Testis (tissue), 2 donors: ENCODE measurements at regions not wholly inside any gene's neighbourhood (a gene's known extent, or its start where the extent isn't known, plus 50 kb on each side); places are given as distances from the start of the nearest gene placed in this dataset.

Source experiments
- POLR2A ChIP-seq: fragments of 450-650 bp; IDR thresholded peaks from one replicate; pipeline ENCODE4 v1.6.1; 2017; ENCODE audit warnings: antibody characterized with exemption, mild to moderate bottlenecking, moderate library complexity
- TF ChIP-seq, protein P1 (sequence below), 3 experiments: fragments of 450-650 bp in 2 of 3; fragments of 200-600 bp in 1 of 3; sonication (generic) in 1 of 3; IDR thresholded peaks; one replicate each; pipeline ENCODE4 v1.5.1; 2016 to 2019; ENCODE audit warnings: antibody characterized with exemption in 3 of 3, mild to moderate bottlenecking in 2 of 3, moderate library complexity in 1 of 3

DNA sequence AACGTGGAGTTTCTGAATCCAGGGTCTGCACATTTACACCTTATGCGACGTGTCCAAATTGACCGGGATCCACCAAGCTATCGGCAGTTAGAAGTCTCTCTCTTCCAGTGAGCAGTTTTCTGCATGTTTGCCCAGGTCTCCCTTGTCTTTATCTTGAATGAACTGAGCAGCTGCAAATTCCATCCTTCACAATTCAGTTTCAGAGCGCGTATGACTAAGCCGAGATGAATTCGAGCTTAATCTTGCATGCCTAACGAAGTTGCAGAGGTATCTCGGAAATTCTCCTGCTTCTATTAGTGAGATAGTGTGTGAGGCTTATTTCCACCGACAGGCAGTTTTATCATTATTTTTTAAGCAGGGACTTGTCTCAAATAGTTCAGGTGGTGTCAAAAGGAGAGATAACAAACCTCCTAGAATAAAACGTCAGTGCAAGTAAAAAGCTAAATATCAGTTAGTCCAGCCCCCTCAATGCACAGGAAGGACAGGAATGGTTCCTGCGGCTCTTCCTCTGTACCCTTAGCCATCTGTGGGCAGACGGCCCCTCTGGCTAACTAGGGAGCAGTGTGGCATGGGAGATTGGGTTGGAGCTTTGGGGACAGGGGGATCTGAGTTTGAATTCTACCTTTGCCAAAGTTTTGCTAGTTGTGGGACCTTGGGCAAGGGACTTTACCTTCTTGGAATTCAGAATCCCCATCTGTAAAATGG is 93.0 kb upstream of the GPR139 start:
- TF ChIP-seq, protein P1, sequence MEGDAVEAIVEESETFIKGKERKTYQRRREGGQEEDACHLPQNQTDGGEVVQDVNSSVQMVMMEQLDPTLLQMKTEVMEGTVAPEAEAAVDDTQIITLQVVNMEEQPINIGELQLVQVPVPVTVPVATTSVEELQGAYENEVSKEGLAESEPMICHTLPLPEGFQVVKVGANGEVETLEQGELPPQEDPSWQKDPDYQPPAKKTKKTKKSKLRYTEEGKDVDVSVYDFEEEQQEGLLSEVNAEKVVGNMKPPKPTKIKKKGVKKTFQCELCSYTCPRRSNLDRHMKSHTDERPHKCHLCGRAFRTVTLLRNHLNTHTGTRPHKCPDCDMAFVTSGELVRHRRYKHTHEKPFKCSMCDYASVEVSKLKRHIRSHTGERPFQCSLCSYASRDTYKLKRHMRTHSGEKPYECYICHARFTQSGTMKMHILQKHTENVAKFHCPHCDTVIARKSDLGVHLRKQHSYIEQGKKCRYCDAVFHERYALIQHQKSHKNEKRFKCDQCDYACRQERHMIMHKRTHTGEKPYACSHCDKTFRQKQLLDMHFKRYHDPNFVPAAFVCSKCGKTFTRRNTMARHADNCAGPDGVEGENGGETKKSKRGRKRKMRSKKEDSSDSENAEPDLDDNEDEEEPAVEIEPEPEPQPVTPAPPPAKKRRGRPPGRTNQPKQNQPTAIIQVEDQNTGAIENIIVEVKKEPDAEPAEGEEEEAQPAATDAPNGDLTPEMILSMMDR (IDR thresholded peaks at IDR 0.05) = no peak
- TF ChIP-seq POLR2A = no peak
